Ovary (tissue), 3 donors: ENCODE measurements at regions not wholly inside any gene's neighbourhood (a gene's known extent, or its start where the extent isn't known, plus 50 kb on each side); places are given as distances from the start of the nearest gene placed in this dataset.

Experiments
- POLR2A ChIP-seq: fragments of 450-650 bp; IDR thresholded peaks from one replicate; pipeline ENCODE4 v1.6.1; 2017; ENCODE audit warnings: antibody characterized with exemption, mild to moderate bottlenecking, moderate library complexity
- TF ChIP-seq, protein P1 (sequence below), 3 donors: fragments of 450-650 bp in 2 of 3; fragments of 200-600 bp in 1 of 3; IDR thresholded peaks; one replicate each; pipeline versions ENCODE4 v1.5.1 to v1.8.0; 2016 to 2022; ENCODE audit warnings: antibody characterized with exemption in 3 of 3, mild to moderate bottlenecking in 1 of 3
- donor health status: DM: no; HTN: no; CAD: no.

DNA sequence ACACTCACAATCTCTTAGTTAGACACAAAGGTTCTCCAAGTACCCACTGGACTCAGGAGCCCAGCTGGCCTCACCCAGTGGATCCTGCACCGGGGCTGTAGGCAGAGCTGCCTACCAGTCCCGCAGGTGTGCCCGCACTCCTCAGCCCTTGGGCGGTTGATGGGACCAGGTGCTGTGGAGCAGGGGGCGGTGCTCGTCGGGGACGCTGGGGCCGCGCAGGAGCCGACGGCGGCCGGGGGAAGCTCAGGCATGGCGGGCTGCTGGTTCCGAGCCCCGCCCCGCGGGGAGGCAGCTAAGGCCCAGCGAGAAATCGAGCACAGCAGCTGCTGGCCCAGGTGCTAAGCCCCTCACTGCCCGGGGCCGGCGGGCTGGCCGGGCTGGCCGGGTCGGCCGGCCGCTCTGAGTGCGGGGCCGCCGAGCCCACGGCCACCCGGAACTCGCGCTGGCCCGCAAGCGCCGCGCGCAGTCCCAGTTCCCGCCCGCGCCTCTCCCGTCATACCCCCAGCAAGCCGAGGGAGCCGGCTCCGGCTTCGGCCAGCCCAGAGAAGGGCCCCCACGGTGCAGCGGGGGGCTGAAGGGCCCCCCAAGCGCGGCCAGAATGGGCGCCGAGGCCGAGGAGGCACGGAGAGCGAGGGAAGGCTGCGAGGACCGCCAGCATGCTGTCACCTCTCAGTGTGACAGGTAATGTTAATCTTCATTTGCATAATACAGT is 506.8 kb downstream of the LRFN5 start:
- TF ChIP-seq, protein P1, sequence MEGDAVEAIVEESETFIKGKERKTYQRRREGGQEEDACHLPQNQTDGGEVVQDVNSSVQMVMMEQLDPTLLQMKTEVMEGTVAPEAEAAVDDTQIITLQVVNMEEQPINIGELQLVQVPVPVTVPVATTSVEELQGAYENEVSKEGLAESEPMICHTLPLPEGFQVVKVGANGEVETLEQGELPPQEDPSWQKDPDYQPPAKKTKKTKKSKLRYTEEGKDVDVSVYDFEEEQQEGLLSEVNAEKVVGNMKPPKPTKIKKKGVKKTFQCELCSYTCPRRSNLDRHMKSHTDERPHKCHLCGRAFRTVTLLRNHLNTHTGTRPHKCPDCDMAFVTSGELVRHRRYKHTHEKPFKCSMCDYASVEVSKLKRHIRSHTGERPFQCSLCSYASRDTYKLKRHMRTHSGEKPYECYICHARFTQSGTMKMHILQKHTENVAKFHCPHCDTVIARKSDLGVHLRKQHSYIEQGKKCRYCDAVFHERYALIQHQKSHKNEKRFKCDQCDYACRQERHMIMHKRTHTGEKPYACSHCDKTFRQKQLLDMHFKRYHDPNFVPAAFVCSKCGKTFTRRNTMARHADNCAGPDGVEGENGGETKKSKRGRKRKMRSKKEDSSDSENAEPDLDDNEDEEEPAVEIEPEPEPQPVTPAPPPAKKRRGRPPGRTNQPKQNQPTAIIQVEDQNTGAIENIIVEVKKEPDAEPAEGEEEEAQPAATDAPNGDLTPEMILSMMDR (IDR thresholded peaks at IDR 0.05) = no peak
- no peak for TF ChIP-seq POLR2A
